Activated CD4-positive, alpha-beta T cell treated with anti-CD3 and anti-CD28 coated beads, Interleukin-2, amount 50 U/mL, for 24 hours (primary cell): ENCODE measurements at regions not wholly inside any gene's neighbourhood (a gene's known extent, or its start where the extent isn't known, plus 50 kb on each side); places are given as distances from the start of the nearest gene placed in this dataset.

Experiments used
- DNase-seq, 2 donors: peaks; one replicate each; pipeline ENCODE4 v3.0.0-alpha.2; 2020; ENCODE audit warnings: low read depth in 1 of 2, low spot score in 1 of 2

DNA sequence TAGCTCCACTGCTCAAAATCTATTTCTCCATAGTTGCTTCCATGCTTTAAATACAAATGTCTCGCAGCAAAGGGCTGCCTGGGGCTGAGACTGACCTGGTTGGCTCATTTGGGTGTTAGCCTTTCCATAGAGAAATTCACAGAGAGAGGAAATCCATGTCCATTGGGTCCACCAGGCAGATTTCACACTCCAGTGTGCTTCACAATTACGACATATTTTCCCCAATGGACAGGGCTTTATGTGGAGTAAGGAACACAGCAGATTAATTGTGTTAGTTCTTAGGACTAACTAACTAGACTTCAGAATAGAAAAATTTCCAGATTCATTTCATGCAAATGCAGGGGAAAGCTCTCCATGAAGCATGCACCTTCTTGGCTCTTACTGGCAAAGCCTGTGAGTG, 180.7 kb downstream of the FBXO15 start:
- no peak for DNase-seq

DNA sequence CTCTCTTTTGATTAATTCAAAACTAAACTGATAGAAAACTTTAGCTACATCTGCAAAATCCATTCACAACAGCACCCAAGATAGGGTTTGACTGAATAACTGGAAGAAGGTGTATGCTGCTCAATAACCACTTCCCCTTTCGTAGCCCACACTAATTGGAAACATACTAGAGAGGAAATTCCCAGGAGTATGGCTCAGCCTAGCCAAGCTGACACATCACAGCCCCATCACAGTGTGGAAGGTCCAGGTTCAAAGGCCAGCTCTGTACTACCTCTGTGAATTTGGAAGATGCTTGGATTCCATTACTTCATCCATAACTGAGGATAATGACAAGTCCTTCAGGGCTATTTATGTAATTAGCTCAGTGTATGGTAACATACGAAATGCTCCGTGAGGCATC, 185.4 kb downstream of the FBXO15 start:
- DNase-seq, result no peak

DNA sequence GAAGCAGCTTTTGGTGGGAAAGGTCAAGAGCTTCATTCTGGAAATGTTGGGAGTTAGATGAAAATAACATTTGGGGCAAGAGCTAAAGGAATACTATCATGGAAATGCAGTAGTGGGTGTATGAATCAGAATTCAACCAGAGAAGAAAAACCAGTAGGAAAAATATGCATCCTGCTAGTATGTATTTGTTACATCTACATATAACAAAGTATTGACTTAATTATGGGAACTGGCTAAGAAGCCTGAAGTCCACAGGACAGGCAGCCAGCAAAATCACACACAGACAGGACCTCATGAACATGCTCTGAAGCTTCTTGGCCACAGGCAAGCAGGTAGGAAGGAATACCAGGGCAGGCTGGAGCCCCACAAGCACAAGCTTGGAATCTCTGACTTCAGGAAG, 185.8 kb downstream of the FBXO15 start:
- DNase-seq, result no peak

DNA sequence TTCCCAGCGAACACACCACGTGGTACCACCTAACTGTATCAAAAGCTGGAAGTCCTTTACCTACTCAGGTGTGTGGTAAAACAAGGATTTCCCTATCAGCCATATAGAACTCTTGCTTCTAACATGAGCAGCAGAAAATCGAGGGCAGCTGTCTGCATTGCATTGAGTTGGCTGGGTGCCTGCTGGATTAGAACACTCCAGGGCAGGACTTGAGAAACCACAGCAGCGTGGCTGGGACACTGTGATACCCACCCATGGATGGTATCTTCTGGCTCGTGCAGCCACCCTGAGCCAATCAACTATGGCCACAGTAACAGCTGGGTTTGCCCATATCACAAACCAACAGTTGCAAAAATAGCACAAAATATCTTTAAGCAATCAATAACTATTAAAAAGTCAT, 188.3 kb downstream of the FBXO15 start:
- no peak for DNase-seq

DNA sequence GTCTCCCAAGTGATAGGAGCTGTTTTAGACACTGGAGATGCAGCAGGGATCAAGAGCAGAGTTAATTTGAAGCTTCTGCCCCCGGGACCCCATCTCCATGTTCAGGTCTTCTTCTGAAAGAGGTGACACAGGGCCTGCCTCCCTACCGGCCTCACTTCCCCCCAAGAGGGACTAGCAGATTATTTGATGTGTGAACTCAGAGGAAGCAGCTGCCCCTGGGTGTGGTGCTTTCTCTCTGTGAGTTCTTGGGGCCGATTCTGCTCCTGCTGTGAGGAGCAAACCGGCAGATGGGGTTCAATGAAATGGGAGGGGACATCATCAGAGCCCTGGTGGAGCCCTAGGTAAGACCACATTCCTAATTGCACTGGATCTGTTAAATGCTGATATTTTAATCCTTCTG, 193.4 kb downstream of the FBXO15 start:
- no peak for DNase-seq

DNA sequence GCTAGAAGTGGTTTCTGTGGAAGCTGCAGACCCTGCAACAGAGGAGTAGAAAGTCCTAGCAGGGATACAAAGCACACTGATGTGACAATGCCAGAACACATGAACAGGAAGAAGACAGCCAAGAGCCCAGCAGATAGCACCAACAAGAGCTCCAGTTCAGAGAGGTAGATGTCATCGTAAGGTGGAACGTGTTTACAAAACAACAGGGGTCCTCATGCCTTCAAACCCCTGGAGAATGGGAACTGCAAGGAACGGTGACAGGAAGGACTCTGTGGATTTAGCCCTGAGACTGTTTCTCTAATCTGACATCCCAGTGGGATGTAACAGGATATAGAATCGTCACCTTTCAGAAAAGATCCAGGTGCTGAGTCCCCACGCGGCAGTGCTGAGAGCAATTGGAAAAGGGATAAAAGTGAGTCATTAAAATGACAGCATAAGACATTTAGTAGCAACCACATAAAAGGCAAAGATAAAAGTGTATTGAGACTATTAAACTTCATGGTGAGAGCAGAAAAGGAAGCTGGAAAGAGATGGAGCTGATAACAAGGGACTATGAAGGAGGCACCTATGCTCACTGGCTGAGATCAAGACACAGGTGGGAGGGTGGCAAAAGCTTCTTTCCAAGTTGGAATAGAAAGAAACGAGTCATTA, 195.2 kb downstream of the FBXO15 start:
- DNase-seq, result no peak

DNA sequence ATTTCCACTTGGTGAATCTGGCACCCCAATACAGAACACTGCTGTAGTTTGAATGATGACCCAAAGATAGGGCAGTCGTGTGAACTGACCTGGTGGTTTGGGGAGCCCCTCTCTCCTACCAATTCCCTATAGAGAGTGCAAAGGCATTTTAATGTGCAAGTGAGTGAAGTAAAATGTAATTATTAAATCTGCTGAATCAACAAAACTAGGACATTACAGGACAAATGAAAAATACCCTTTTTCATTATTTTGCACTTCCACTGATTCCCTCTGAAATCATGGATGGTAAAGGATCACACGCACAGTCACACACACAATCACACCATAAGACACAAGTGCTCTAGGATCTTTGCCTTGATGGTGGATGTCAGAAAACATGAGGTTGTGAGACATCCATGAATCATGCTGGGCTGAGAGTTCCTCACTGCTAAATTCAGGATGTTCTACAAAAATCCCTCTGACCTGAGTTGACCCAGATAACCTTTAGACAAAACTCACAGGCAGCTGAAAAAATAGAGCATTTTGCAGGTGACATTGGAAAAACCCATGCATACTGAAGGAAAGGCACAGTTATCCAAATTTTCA, 197.4 kb downstream of the FBXO15 start:
- DNase-seq, result no peak

DNA sequence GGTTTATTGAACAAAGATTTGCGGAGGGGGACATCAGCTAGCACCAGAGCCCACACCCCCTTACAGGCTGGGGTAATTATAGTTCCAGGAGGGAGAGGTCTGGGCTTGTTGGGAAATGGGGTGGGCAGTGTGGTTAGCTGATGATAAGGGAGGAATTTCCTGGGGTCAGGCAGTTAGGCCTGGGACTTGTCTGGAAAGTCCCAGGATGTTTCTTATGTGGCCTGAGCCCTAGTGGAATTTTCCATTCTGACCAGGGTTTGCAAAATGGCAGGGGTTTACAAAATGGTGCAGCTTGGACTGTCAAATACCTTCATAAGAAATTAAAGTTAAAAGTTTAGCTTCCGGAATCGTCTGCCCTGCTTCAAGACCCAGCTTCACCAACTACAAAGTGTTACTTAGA, 199.1 kb downstream of the FBXO15 start:
- DNase-seq, result no peak

DNA sequence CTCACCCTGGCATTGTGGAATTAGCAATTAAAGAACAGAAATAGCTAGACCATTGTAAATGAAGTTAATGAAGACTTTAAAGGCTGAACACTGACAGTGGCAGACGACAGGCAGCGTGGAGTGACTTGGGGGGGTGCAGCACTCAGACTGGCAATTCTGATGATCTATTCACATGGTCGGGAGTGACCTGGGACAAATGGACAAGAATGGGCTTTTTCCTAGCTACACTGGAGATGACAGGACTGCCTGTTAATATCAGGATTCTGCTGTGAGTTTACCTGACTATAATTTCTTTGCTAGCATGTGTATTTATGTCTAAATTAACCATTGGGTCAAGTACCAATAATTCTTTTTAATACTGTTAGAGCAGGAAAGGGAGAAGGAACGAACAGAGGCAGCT, 199.6 kb downstream of the FBXO15 start:
- DNase-seq, result no peak

DNA sequence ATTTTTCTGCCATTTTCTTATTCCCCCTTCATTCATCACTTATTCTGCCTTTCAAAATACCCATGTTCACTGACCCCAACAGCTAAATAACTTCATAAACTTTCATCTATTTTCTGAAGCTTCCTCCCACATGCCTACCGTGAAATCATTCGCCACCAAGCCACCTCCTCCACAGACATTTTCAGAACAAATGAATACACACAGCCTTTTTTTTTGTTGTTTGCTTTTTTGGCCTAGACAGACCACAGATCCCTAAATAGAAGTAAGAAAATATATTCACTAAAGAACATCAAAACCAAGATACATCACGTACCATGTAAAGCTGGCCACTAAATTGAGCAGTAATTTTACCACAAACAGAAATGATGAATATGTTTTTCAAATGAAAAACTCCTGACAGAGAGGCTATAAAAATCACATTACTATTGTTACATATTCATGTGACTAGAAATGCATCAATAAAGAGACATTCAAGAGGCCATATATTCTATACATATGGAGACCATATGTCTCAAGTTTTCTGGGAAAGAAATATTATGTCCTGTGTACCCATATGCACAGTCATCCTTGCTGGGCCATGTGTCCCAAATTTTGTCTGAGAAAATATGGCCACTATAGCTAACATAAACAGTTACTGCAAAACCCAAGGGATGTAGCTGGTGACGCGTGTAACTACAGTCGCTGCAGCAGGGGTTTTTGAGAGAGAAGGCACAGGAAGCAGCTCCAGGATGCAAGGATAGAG, 200.3 kb downstream of the FBXO15 start:
- no peak for DNase-seq

DNA sequence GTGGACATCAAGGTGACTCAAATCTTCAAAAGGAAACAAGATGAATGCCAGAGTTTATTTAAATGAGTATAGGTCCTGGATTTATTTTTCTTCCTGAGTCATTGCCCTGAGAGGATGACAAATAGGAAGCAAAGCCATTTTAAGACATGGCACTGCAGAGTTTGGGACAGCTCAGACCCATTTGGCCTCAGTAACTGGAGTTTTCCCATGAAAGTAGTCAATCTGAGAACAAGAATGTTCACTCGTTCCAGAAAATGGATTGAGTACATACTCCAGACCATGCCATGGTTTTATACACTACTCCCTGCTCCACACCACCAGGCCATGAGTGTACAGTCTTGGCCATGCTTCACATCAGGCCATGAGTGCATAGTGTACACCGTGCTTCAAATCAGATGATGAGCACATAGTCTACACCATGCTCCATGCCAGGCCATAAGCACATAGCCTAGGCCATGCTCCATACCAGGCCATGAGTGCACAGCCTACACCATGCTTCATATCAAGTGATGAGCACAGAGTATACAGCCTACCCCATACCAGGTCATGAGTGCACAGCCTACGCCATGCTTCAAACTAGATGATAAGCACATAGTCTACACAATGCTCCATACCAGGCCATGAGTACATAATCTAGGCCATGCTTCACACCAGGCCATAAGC, 202.4 kb downstream of the FBXO15 start:
- no peak for DNase-seq

DNA sequence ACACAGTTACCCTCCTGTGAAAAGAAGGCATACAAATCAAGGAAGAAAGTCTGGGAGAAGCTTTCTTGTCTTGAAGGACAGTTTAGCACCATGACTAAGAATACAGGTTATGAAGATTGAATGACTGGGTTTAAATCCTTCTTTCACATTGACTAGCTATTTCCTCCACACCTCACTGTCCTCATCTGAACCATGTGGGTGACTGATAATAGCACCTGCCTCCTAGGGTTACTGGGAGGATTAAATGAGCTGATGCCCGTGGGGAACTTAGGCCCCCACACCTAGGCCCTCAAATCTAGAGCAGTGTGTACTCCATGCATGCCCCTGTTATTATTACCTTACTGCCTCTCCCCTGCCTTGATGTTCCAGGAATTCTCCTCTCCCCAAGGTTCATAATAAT, 202.9 kb downstream of the FBXO15 start:
- DNase-seq, result no peak

DNA sequence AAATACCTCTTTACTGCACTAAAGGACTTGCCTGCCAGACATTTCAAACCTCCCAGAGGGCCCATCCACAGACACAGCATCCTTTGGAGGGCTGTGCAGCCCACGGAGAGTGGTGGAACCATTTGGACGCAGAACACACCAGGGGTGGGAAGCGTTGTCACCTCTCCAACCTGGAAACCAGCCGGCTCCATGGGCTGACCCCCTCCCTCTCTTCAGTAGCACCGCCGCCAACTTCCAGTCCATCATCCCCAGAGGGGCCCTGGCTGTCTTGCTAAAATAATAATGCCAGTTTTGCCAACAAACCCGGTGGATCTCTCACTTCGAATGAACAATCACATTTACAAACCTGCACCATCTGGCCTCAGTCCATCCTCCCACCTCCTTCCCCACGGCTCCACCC, 203.9 kb downstream of the FBXO15 start:
- no peak for DNase-seq

DNA sequence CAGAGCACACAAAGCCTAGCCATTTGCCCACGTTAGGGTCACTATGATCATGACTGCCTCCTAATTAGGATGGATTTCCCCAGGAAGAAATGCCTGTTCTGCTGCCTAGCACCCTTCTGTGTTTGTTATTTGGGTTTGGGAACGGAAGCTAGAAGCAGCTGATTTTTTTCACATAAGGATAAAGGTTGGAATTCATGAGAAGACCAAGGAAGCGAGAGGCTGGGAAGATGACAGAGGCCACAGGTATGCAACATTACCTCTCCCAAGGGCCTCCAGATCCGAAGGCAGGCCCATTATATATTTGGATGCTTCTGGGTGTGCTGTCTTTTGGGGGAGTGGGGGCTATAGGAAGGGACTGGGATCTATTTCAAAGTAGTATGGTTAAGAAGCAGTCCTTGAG, 204.7 kb downstream of the FBXO15 start:
- DNase-seq, result no peak

DNA sequence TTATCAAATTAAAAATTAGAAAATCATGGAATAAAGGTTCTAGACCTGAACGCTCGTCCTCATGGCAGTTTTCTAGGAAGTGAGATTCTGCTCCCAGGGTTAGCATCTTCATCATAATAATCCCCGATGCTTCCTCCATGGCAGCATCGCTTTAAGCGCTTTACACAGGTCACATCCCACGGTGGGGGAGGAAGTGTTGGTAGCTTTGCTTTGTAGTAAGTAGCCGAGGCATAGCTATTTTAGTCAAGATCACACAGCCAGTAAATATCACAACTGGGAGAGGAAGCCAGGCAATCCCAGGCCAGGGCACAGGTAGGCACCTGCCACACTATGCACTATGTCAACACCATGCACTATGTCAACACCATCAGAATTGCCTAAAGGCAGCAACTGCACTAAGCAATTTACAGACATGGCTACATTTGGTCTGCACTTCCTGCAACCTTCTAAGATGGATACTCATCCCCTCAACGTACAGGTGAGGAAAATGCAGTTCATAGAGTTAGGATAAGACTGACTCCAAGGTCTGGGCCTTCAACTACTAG, 205.5 kb downstream of the FBXO15 start:
- DNase-seq, result no peak

DNA sequence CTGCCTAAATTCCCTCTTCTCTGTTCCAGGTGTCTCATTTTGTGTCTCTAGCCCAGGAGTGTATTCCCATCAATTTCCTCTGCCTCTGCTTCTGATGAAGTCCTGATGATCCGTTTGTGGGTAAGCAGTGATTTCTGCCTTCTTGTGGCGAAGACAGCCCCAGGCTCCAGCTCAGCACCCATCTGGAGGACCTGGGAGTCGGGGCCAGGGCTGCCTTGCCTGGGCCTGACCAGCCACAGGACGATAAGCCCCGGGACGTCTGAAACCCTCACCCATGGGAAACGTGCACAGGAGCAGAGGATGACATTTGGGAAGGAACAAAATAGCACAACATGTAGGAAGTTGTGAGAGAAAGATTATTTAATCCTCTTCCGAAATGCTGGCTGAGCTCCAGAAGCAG, 206.9 kb downstream of the FBXO15 start:
- no peak for DNase-seq

DNA sequence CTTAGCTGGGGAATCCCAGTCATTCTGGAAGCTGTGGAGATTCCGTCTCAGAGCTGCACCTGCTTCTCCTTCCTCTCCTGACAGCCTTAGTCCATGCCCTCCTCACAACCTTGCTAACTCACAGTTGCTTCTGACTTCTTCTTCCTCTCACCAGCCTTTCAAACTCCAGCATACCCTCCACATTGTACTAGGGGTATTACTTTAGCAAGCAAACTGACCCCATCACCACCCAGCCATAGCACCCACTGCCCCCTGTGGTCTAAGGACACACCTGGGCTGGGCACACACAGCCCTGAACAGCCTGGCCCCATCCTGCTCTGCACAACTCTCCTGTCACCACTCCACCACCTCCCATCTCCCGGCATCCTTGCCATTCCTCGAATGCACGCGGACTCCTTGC, 208.2 kb downstream of the FBXO15 start:
- no peak for DNase-seq

DNA sequence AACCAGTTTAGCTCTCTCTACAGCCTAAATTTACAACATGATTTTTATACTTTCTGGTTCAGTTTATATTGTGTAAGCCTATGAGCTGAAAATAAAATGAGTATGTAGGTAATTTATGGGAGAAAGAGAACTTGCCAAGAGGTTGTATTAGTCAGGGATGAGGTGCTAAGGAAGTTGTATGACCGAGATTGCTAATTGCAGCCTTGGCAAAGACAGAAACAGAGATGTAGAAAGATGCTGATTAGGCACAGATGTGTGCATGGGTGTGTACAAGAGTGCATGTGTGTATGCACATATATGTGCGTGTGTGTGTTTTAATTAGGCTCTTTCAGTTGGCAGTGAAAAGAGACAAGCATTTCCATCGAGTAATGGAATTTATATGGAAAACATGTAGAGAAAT, 213.9 kb downstream of the FBXO15 start:
- DNase-seq, result no peak

DNA sequence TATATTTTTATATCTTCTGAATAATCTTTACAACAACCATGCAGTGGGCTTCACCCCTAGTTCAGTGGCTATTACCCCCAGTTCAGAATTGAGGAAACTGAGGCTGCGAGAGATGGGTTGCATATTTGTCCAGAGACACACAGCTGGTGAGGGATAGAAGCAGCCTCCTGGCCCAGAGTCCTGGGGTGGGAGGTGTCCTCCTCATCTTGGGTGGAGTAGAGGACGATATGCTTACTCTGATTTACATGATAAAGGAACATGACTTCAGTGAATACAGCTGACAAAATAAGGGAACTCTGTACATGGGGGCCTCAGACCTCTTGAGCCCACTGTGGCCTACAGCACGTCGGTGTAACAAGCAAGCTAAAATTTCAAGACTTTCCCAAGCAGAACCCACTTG, 214.7 kb downstream of the FBXO15 start:
- DNase-seq, result no peak

DNA sequence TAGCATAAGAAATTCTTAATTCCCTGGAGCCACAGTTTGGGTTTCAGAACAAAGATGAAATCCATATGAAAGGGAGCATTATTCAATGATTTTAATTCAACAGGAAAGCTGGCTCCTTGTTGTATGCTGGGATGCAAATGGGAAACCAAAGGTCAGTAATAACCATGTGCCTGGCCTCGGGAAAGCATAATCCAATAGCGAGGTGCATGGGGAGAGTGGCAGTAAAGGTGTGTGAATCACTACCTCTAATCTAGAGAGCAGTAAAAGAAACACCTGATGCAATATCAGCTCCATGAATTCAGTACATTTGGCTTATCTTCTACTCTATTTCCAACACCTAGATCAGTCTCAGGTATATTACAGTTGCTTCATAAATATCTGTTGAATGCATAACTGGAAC, 220.1 kb downstream of the FBXO15 start:
- no peak for DNase-seq

DNA sequence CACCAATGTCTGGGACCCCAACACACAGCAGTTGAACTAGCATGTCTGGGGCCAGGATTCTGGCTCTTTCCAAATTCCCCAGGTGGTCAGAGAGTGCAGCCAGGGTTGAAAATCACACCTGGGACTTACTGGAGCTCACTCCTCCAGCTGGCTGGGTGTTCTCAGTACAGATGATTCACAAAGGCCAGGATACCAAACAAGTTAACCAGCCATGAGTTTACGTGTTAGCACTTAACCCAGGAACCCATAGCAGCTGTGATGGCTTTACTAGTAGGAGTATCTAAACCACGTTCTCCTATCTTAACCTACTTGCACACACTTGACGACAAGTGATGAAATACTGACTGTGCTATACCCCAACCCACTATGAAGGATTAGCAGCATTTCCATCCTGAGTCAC, 222.8 kb downstream of the FBXO15 start:
- no peak for DNase-seq

DNA sequence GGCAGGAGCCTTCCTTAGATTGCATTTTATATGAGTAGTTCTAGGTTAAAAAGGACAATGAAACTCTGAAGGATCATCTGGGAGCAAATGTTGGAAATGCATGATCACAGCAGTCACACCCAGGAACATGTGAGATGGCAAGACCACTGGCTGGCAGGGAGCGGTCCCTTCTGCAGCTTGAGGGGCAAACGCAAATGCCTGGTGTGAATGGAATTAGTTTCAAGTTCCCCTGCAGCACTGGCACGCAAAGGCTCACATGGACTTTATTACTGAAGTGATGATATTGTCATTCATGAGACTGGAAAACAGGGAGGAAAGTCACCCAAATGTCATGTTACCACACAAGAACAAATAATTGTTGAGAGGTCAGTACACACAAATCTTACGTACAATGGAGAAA, 223.3 kb downstream of the FBXO15 start:
- DNase-seq, result no peak
